Epithelial cell of esophagus (primary cell): ENCODE measurements at regions not wholly inside any gene's neighbourhood (a gene's known extent, or its start where the extent isn't known, plus 50 kb on each side); places are given as distances from the start of the nearest gene placed in this dataset.

Experiments used
- DNase-seq: peaks from one replicate; pipeline ENCODE4 v3.0.0; 2010; ENCODE audit warnings: low read depth
- H3K4me3 ChIP-seq: 2 replicates; pipeline ENCODE4 v1.5.1; 2011; ENCODE audit warnings: mild to moderate bottlenecking, low read length, control low read depth
- CTCF ChIP-seq: IDR thresholded peaks from 2 replicates; pipeline ENCODE4 v1.5.1; 2011; ENCODE audit warnings: low read depth, mild to moderate bottlenecking, low read length, control low read depth, inconsistent platforms; ENCODE audit not compliant: insufficient read depth; ENCODE audit errors: missing control alignments

DNA sequence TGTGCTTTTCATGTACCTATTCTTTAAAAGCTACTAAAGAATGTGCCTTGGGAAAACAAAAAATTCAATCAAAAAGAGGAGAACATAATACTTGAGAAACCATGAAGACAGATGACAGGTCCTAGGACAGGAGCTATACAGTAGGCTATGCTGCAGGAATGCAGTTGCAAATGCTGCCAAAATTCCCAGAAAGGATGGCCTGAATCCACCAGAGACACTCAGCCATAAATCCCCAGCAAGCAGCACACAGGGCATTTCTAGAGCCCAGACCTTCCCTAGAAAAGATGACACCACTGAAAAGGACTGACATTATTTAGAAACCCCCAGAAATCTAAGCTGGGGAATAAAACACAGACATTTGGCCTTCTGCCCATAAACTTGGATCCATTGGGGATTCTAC is 237.3 kb downstream of the C7orf25 start:
- no peak for TF ChIP-seq CTCF
- DNase-seq = no peak
- no peak overlapping the region for H3K4me3 ChIP-seq

DNA sequence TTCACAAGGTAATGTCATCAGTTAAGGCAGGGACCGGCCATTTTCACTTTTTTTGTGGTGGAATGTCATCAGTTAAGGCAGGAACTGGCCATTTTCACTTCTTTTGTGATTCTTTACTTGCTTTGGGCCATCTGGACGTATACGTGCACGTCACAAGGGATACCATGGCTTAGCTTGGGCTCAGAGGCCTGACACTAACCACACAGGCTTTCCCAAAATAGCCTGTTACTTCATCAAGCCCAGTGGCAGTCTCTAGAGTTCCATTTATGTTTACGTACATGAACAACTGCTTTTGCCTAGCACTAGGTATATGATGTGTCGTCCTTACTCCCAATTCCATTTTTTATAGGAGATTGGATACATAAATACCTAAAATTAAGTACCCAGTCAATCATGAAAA is 237.9 kb downstream of the C7orf25 start:
- no peak overlapping the region for H3K4me3 ChIP-seq
- no peak for TF ChIP-seq CTCF
- no peak for DNase-seq

- no peak overlapping the region for H3K4me3 ChIP-seq
- TF ChIP-seq CTCF = no peak
- peak; percentile 92 for DNase-seq
Observed at GRCh38 chr7:42672339-42672999, 239.4 kb downstream of the C7orf25 start.

DNA sequence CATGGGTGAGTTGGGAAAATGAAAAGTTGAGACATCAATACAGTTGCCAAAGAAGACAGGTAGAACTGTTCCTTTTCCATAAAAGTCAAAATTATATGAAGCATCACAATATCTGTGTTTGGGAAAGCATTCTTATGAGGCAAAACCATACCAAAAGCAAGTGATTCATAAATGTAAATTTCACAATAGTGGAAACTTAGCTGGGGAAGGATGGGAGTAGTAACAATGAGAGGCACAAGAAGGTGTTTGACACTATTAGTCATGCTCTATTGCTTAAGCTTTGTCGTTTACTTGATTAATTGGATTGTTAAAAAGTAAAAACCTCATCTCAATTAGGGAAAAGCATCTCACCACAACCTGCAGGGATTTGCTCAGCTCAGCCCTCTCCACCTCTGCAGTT is 240.2 kb downstream of the C7orf25 start:
- DNase-seq = peak; percentile 93
- H3K4me3 ChIP-seq = no peak overlapping the region
- TF ChIP-seq CTCF = no peak

DNA sequence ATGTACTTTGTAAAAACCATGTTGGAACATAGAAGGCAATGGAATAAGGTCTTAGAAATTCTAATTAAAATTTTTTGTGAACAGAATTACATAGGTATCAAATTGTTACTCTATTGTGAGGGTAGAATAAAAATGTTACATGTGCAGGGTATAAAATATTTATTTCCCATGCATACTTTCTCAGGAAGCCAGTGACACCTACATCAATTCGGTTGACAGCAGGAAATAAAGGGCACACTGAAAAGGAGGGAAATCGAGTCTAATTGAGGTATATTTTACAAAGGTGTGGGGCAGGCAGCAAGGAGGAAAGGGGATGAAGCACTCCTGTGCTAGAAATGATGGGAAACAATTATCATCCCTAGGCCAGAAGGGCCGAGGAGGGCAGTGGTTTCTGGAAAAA is 244.9 kb downstream of the C7orf25 start:
- no peak for DNase-seq
- no peak for TF ChIP-seq CTCF
- no peak overlapping the region for H3K4me3 ChIP-seq

GRCh38 chr7:42662862-42663261 is 249.0 kb downstream of the C7orf25 start:
- no peak for TF ChIP-seq CTCF
- DNase-seq = no peak
- no peak overlapping the region for H3K4me3 ChIP-seq

DNA sequence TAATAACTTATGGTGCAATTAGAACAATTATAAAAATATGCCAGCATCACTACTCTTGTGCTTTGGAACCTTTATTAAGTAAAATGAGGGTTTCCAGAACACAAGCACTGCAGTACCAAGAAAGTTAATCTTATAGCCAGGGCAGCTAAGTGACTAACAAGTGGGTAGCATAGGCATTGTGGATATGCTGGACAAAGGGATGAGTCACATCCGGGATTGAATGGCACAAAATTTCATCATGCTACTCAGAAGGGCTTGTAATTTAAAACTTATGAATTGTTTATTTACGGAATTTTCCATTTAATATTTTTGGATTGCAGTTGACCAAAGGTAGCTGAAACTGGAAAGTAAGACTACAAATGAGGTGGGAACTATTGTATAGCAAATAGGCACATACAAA is 250.6 kb downstream of the C7orf25 start:
- peak; percentile 94 for DNase-seq
- TF ChIP-seq CTCF = no peak
- no peak overlapping the region for H3K4me3 ChIP-seq
